Endothelial cell of umbilical vein (primary cell): ENCODE measurements at regions not wholly inside any gene's neighbourhood (a gene's known extent, or its start where the extent isn't known, plus 50 kb on each side); places are given as distances from the start of the nearest gene placed in this dataset.

Experiments
- BruUV-seq: library from RNA; stranded (reverse); fragments of 400-500 nt; replicated peaks from 2 replicates; lab custom pipeline; 2021; lab: Mats Ljungman, UMichigan
- CTCF ChIA-PET: fragments of 300-600, 350-600 bp; sonication (Branson Sonifier 250); formaldehyde crosslinking; loops from one replicate; lab custom pipeline; 2021; ENCODE audit warnings: antibody characterized with exemption, inconsistent platforms; lab: Charles Lee
- POLR2A ChIA-PET: fragments of 300-600, 350-600 bp; sonication (Branson Sonifier 250); formaldehyde crosslinking; loops from one replicate; lab custom pipeline; 2021; ENCODE audit warnings: antibody characterized with exemption, inconsistent platforms; lab: Charles Lee
- DNase-seq: peaks from one replicate; pipeline ENCODE4 v3.0.0-alpha.2; 2011; ENCODE audit warnings: low read depth, low spot score
- FAIRE-seq: peaks from 2 replicates; lab custom pipeline; 2011; peaks lifted over from hg19 to GRCh38; lab: Jason Lieb, UNC
- H2AFZ ChIP-seq: 2 replicates; pipeline ENCODE4 v1.6.0; 2012; ENCODE audit warnings: low read depth, low read length, control low read depth, inconsistent platforms
- H3K27ac ChIP-seq: 2 replicates; pipeline ENCODE4 v1.5.1; 2011; ENCODE audit warnings: low read depth, mild to moderate bottlenecking, control low read depth, low read length, moderate library complexity; ENCODE audit not compliant: insufficient read depth
- H3K27me3 ChIP-seq, 2 experiments: 2 replicates each; pipeline versions ENCODE4 v1.6.0 to v1.6.1; 2011; ENCODE audit warnings: low read length in 2 of 2, mixed read lengths in 1 of 2; ENCODE audit not compliant: control insufficient read depth in 2 of 2, insufficient read depth in 2 of 2
- H3K36me3 ChIP-seq, 2 experiments: 2 replicates in 1 of 2; 3 replicates in 1 of 2; pipeline ENCODE4 v1.5.1; 2011; ENCODE audit warnings: low read length in 2 of 2, mild to moderate bottlenecking in 1 of 2, moderate library complexity in 1 of 2; ENCODE audit not compliant: control insufficient read depth in 2 of 2, insufficient read depth in 2 of 2; ENCODE audit errors: extremely low read depth in 1 of 2
- H3K4me1 ChIP-seq: 3 replicates; pipeline ENCODE4 v1.5.1; 2011; ENCODE audit warnings: mild to moderate bottlenecking, low read length; ENCODE audit not compliant: control insufficient read depth, insufficient read depth; ENCODE audit errors: extremely low read depth
- H3K4me2 ChIP-seq: 2 replicates; pipeline ENCODE4 v1.6.1; 2011; ENCODE audit warnings: low read length, control low read depth, mixed read lengths; ENCODE audit not compliant: insufficient read depth
- H3K4me3 ChIP-seq, 3 experiments: fragments of 200-600 bp in 1 of 3; sonication (generic), shearing (Covaris generic) in 1 of 3; replicated peaks in 1 of 3; 2 replicates each; pipeline ENCODE4 v1.5.1; 2011 to 2016; ENCODE audit warnings: control low read depth in 3 of 3, low read length in 3 of 3, mild to moderate bottlenecking in 2 of 3, inconsistent platforms in 1 of 3, low read depth in 1 of 3, moderate library complexity in 1 of 3; ENCODE audit not compliant: insufficient read depth in 1 of 3
- H3K79me2 ChIP-seq: 2 replicates; pipeline ENCODE4 v1.6.0; 2012; ENCODE audit warnings: low read length, inconsistent platforms; ENCODE audit not compliant: control insufficient read depth, insufficient read depth
- H3K9ac ChIP-seq: replicated peaks from 2 replicates; pipeline ENCODE3; 2011; ENCODE audit warnings: low read length, control low read depth; ENCODE audit not compliant: insufficient read depth; ENCODE audit errors: extremely low read depth
- H3K9me1 ChIP-seq: replicated peaks from 3 replicates; pipeline ENCODE4 v1.6.0; 2011; ENCODE audit warnings: mild to moderate bottlenecking, low read length; ENCODE audit not compliant: control insufficient read depth, insufficient read depth; ENCODE audit errors: extremely low read depth
- H3K9me3 ChIP-seq: replicated peaks from 2 replicates; pipeline ENCODE4 v1.5.1; 2012; ENCODE audit warnings: low read length, inconsistent platforms; ENCODE audit not compliant: control insufficient read depth, insufficient read depth
- H4K20me1 ChIP-seq: replicated peaks from 2 replicates; pipeline ENCODE3; 2011; ENCODE audit warnings: mild to moderate bottlenecking, low read length; ENCODE audit not compliant: control insufficient read depth, insufficient read depth; ENCODE audit errors: extremely low read depth
- CTCF ChIP-seq, 2 donors: IDR thresholded peaks; 1 replicate in 1 of 2; 2 replicates in 1 of 2; pipeline ENCODE4 v1.5.1; 2011; ENCODE audit warnings: low read length in 2 of 2, mild to moderate bottlenecking in 2 of 2, moderate library complexity in 2 of 2, control low read depth in 1 of 2, inconsistent platforms in 1 of 2, low read depth in 1 of 2; ENCODE audit not compliant: insufficient read depth in 1 of 2; ENCODE audit errors: extremely low read depth in 1 of 2
- EZH2 ChIP-seq: IDR thresholded peaks from 2 replicates; pipeline ENCODE4 v1.6.1; 2012; ENCODE audit warnings: borderline replicate concordance, low read depth, mild to moderate bottlenecking, moderate library complexity, low read length, inconsistent platforms; ENCODE audit not compliant: severe bottlenecking
- FOS ChIP-seq: IDR thresholded peaks from 2 replicates; pipeline ENCODE4 v1.6.1; 2011; ENCODE audit warnings: mild to moderate bottlenecking, low read length, moderate library complexity, borderline replicate concordance; ENCODE audit not compliant: insufficient read depth
- GATA2 ChIP-seq: IDR thresholded peaks from 2 replicates; pipeline ENCODE4 v1.7.0; 2011; ENCODE audit warnings: low read depth, mild to moderate bottlenecking, moderate library complexity, mixed read lengths, low read length; ENCODE audit not compliant: insufficient read length, insufficient read depth
- JUN ChIP-seq: IDR thresholded peaks from 2 replicates; pipeline ENCODE4 v1.6.1; 2011; ENCODE audit warnings: borderline replicate concordance, low read depth; ENCODE audit not compliant: insufficient read length, insufficient read depth
- MAX ChIP-seq: IDR thresholded peaks from 2 replicates; pipeline ENCODE4 v1.6.1; 2011; ENCODE audit not compliant: insufficient read depth, insufficient read length
- MYC ChIP-seq: IDR thresholded peaks from one replicate; pipeline ENCODE4 v1.6.1; 2011; ENCODE audit warnings: mild to moderate bottlenecking, low read depth, low read length
- POLR2A ChIP-seq: IDR thresholded peaks from 2 replicates; pipeline ENCODE4 v1.6.1; 2012; ENCODE audit warnings: low read depth, mild to moderate bottlenecking, control low read depth, low read length
- POLR2AphosphoS5 ChIP-seq: IDR thresholded peaks from 2 replicates; pipeline ENCODE4 v1.6.1; 2012; ENCODE audit warnings: low read depth, mild to moderate bottlenecking, control low read depth, low read length, moderate library complexity; ENCODE audit not compliant: insufficient read depth
- dilution Hi-C: fragments of 300-500 bp; cut with MboI; formaldehyde crosslinking; loops from one replicate; pipeline ENCODE4 v1.15.0; 2019; ENCODE audit warnings: low sequenced_read_pairs; ENCODE audit not compliant: extremely low pct_ligation_motif_present
- intact Hi-C: fragments of 100-400 bp; cut with micrococcal nuclease; formaldehyde crosslinking; loops from one replicate; pipeline ENCODE4 v1.10.0; 2022

GRCh38 chr5:87803352-87803751, 390.6 kb upstream of the CCNH start:
- no peak overlapping the region for H2AFZ ChIP-seq
- no peak for FAIRE-seq
- H3K9ac ChIP-seq, result no peak overlapping the region
- H3K27me3 ChIP-seq, result no peaks in the 10 kb centered on the region
- no peak for DNase-seq
- no peak for TF ChIP-seq POLR2AphosphoS5
- no peak for TF ChIP-seq POLR2A
- TF ChIP-seq CTCF (IDR thresholded peaks at IDR 0.05; ENCODE audit: extremely low read depth in 1 of 2, insufficient read depth in 1 of 2, low read depth in 1 of 2, low read length in 2 of 2), result no peak
- no peak for TF ChIP-seq MAX
- TF ChIP-seq MYC, result no peak
- no peak for TF ChIP-seq GATA2
- no peak for TF ChIP-seq JUN
- TF ChIP-seq EZH2, result no peak
- no peak for TF ChIP-seq FOS
- no peak overlapping the region for H3K4me3 ChIP-seq
- H3K9me3 ChIP-seq, result no peaks in the 10 kb centered on the region
- H3K79me2 ChIP-seq, result no peaks in the 10 kb centered on the region
- BruUV-seq, result no TSS peak
- no peaks in the 10 kb centered on the region for H3K9me1 ChIP-seq
- POLR2A ChIA-PET, result no interaction called here
- CTCF ChIA-PET, result interaction anchor here (3.4 kb wide), 1 partner anchor 22 kb away, joined by 12 read pairs; no protein-coding TSS in a partner anchor
- dilution Hi-C loops, result no loop called here
- no peaks in the 10 kb centered on the region for H3K36me3 ChIP-seq
- no peak overlapping the region for H3K4me2 ChIP-seq
- no peak overlapping the region for H3K27ac ChIP-seq
- intact Hi-C loops, result no loop called here
- no peaks in the 10 kb centered on the region for H3K4me1 ChIP-seq
- no peaks in the 10 kb centered on the region for H4K20me1 ChIP-seq
